Ishikawa (cell line): ENCODE measurements at regions not wholly inside any gene's neighbourhood (a gene's known extent, or its start where the extent isn't known, plus 50 kb on each side); places are given as distances from the start of the nearest gene placed in this dataset.

Source experiments
- CEBPB ChIP-seq: IDR thresholded peaks from 2 replicates; pipeline ENCODE4 v1.6.1; 2012
- CREB1 ChIP-seq: IDR thresholded peaks from 2 replicates; pipeline ENCODE4 v1.6.1; 2012; ENCODE audit warnings: low read depth
- EGR1 ChIP-seq: IDR thresholded peaks from 2 replicates; pipeline ENCODE4 v1.6.1; 2012
- EP300 ChIP-seq: IDR thresholded peaks from 2 replicates; pipeline ENCODE4 v1.6.1; 2012; ENCODE audit warnings: borderline replicate concordance
- FOXM1 ChIP-seq: IDR thresholded peaks from 2 replicates; pipeline ENCODE4 v1.6.1; 2012; ENCODE audit warnings: low read depth, borderline replicate concordance
- MAX ChIP-seq: IDR thresholded peaks from 2 replicates; pipeline ENCODE4 v1.6.1; 2012
- NFIC ChIP-seq: IDR thresholded peaks from 2 replicates; pipeline ENCODE4 v1.6.1; 2012
- RAD21 ChIP-seq: IDR thresholded peaks from 2 replicates; pipeline ENCODE4 v1.6.1; 2012; ENCODE audit warnings: low read depth
- REST ChIP-seq: IDR thresholded peaks from 2 replicates; pipeline ENCODE4 v1.6.1; 2012; ENCODE audit warnings: low read depth, mild to moderate bottlenecking
- TAF1 ChIP-seq: IDR thresholded peaks from 2 replicates; pipeline ENCODE4 v1.6.1; 2012; ENCODE audit warnings: low read depth, mild to moderate bottlenecking
- TCF12 ChIP-seq: IDR thresholded peaks from 2 replicates; pipeline ENCODE4 v1.6.1; 2012; ENCODE audit warnings: low read depth
- TEAD4 ChIP-seq: IDR thresholded peaks from 2 replicates; pipeline ENCODE4 v1.6.1; 2012
- USF1 ChIP-seq: IDR thresholded peaks from 2 replicates; pipeline ENCODE4 v1.6.1; 2012
- YY1 ChIP-seq: IDR thresholded peaks from 2 replicates; pipeline ENCODE4 v1.6.1; 2012; ENCODE audit warnings: low read depth
- ZBTB7A ChIP-seq: IDR thresholded peaks from 2 replicates; pipeline ENCODE4 v1.6.1; 2012; ENCODE audit warnings: low read depth

GRCh38 chr1:221880182-221880581 is 138.3 kb upstream of the DUSP10 start:
- TF ChIP-seq TEAD4, result no peak
- TF ChIP-seq TCF12, result no peak
- TF ChIP-seq ZBTB7A, result no peak
- no peak for TF ChIP-seq RAD21

GRCh38 chr1:221878134-221878533 is 136.2 kb upstream of the DUSP10 start:
- no peak for TF ChIP-seq FOXM1
- no peak for TF ChIP-seq RAD21
- no peak for TF ChIP-seq CEBPB
- no peak for TF ChIP-seq EGR1
- no peak for TF ChIP-seq EP300
- TF ChIP-seq NFIC, result no peak
- TF ChIP-seq TCF12, result no peak
- TF ChIP-seq USF1, result no peak
- no peak for TF ChIP-seq TAF1
- TF ChIP-seq REST, result no peak
- no peak for TF ChIP-seq MAX

- TF ChIP-seq FOXM1 (no peak), EGR1 (no peak), CREB1 (no peak), CEBPB (no peak), TCF12 (no peak), REST (no peak), EP300 (no peak), ZBTB7A (no peak), NFIC (no peak), TAF1 (no peak), TEAD4 (no peak), RAD21 (no peak), YY1 (no peak)
These were observed 135.4 kb upstream of the DUSP10 start for GRCh38 chr1:221877311-221877710.

- TF ChIP-seq RAD21 (no peak), CEBPB (no peak), MAX (no peak), FOXM1 (no peak), REST (no peak), TCF12 (no peak), NFIC (no peak), CREB1 (no peak), ZBTB7A (no peak), EGR1 (no peak), EP300 (no peak), USF1 (no peak), TAF1 (no peak), YY1 (no peak), TEAD4 (no peak)
These were observed 133.1 kb upstream of the DUSP10 start for GRCh38 chr1:221875004-221875330.

GRCh38 chr1:221874285-221875003 is 132.6 kb upstream of the DUSP10 start:
- TF ChIP-seq USF1 (no peak), CREB1 (no peak), EGR1 (no peak), MAX (no peak), FOXM1 (no peak), TCF12 (no peak), CEBPB (no peak), YY1 (no peak), RAD21 (no peak), TAF1 (no peak), EP300 (no peak), NFIC (no peak), TEAD4 (no peak), ZBTB7A (no peak), REST (no peak)
